Astrocyte (in vitro differentiated cells and primary cell): ENCODE measurements at regions not wholly inside any gene's neighbourhood (a gene's known extent, or its start where the extent isn't known, plus 50 kb on each side); places are given as distances from the start of the nearest gene placed in this dataset.

Source experiments
- EZH2 ChIP-seq: IDR thresholded peaks from 2 replicates; pipeline ENCODE4 v1.6.1; 2012; ENCODE audit warnings: mild to moderate bottlenecking, low read length, inconsistent platforms; ENCODE audit not compliant: insufficient read depth
- TF ChIP-seq, protein P1 (sequence below): IDR thresholded peaks from 2 replicates; pipeline ENCODE4 v1.5.1; 2011; ENCODE audit warnings: low read depth, mild to moderate bottlenecking, inconsistent platforms, low read length, moderate library complexity; ENCODE audit not compliant: insufficient read depth

DNA sequence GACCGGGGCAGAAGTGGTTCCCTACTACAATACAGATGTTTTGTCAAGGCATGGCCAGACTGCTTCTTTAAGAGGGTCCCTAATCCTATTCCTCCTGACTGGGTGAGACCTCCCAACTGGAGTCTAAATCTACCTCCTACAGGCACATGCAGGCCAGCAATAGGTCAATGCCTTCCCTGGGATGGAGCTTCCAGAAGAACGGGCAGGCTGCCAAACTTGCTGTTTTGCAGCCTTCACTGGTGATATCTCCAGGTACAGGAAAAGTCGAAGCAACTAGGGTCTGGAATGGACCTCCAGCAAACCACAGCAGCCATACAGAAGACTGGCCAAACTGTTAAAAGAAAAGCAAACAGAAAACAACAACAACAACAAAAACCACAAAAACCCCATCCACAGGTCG lies 678.4 kb upstream of the DIAPH2 start:
- TF ChIP-seq, protein P1, sequence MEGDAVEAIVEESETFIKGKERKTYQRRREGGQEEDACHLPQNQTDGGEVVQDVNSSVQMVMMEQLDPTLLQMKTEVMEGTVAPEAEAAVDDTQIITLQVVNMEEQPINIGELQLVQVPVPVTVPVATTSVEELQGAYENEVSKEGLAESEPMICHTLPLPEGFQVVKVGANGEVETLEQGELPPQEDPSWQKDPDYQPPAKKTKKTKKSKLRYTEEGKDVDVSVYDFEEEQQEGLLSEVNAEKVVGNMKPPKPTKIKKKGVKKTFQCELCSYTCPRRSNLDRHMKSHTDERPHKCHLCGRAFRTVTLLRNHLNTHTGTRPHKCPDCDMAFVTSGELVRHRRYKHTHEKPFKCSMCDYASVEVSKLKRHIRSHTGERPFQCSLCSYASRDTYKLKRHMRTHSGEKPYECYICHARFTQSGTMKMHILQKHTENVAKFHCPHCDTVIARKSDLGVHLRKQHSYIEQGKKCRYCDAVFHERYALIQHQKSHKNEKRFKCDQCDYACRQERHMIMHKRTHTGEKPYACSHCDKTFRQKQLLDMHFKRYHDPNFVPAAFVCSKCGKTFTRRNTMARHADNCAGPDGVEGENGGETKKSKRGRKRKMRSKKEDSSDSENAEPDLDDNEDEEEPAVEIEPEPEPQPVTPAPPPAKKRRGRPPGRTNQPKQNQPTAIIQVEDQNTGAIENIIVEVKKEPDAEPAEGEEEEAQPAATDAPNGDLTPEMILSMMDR, result no peak
- TF ChIP-seq EZH2, result no peak
